WTC11 (cell line): ENCODE measurements at regions not wholly inside any gene's neighbourhood (a gene's known extent, or its start where the extent isn't known, plus 50 kb on each side); places are given as distances from the start of the nearest gene placed in this dataset.

Experiments used
- ATAC-seq: fragments of 200-7000 bp; cut with Tn5 transposase; 2 replicates; pipeline ENCODE4 v1.10.0; 2021; ENCODE audit warnings: mild to moderate bottlenecking, moderate library complexity
- CTCF ChIA-PET: fragments of 300-600 bp; sonication (Branson Sonifier 250); formaldehyde crosslinking; loops from one replicate; lab custom pipeline; 2021; ENCODE audit warnings: antibody characterized with exemption; lab: Charles Lee
- POLR2A ChIA-PET: fragments of 350-600 bp; sonication (Branson Sonifier 250); formaldehyde crosslinking; loops from one replicate; lab custom pipeline; 2021; ENCODE audit warnings: antibody characterized with exemption; lab: Charles Lee
- DNase-seq: peaks from one replicate; pipeline ENCODE4 v3.0.0; 2021; ENCODE audit warnings: low spot score
- H3K27ac Mint-ChIP-seq: 2 replicates; pipeline ENCODE4 v1.8.0; 2021; ENCODE audit warnings: mixed read lengths
- H3K27me3 Mint-ChIP-seq: 2 replicates; pipeline ENCODE4 v1.8.0; 2021; ENCODE audit warnings: low read depth, mild to moderate bottlenecking, moderate library complexity, mixed read lengths
- H3K36me3 Mint-ChIP-seq: 2 replicates; pipeline ENCODE4 v1.8.0; 2021; ENCODE audit warnings: mixed read lengths
- H3K4me1 Mint-ChIP-seq: 2 replicates; pipeline ENCODE4 v1.8.0; 2022; ENCODE audit warnings: mixed read lengths
- H3K4me3 Mint-ChIP-seq: 2 replicates; pipeline ENCODE4 v1.8.0; 2021; ENCODE audit warnings: mild to moderate bottlenecking, moderate library complexity, mixed read lengths
- H3K9me3 Mint-ChIP-seq: 2 replicates; pipeline ENCODE4 v1.8.0; 2021; ENCODE audit warnings: mixed read lengths
- AR ChIP-seq: fragments of 250-450 bp; sonication (Bioruptor Pico); IDR thresholded peaks from 2 replicates; pipeline ENCODE4 v1.9.0; 2021; ENCODE audit warnings: mild to moderate bottlenecking
- CBFB ChIP-seq: sonication (generic); formaldehyde crosslinking; IDR thresholded peaks from 2 replicates; pipeline ENCODE4 v1.8.1; 2022; ENCODE audit warnings: mild to moderate bottlenecking, low read depth, missing genetic modification reagents
- CDX4 ChIP-seq: fragments of 250-450 bp; sonication (Bioruptor Pico); IDR thresholded peaks from 2 replicates; pipeline ENCODE4 v1.9.0; 2021; ENCODE audit warnings: moderate library complexity, mild to moderate bottlenecking, inconsistent platforms, borderline replicate concordance
- E2F5 ChIP-seq: sonication (generic); formaldehyde crosslinking; IDR thresholded peaks from 2 replicates; pipeline ENCODE4 v1.8.1; 2022; ENCODE audit warnings: mild to moderate bottlenecking, moderate library complexity, missing genetic modification reagents
- GRHL2 ChIP-seq: fragments of 250-450 bp; sonication (Bioruptor Pico); IDR thresholded peaks from 2 replicates; pipeline ENCODE4 v1.8.0; 2022; ENCODE audit warnings: mild to moderate bottlenecking, moderate library complexity; ENCODE audit not compliant: insufficient replicate concordance, severe bottlenecking
- GTF2I ChIP-seq: fragments of 250-450 bp; sonication (Bioruptor Pico); conservative IDR thresholded peaks from 2 replicates; pipeline ENCODE4 v1.4.0; 2021; ENCODE audit warnings: mild to moderate bottlenecking
- IRF1 ChIP-seq: sonication (generic); formaldehyde crosslinking; IDR thresholded peaks from 2 replicates; pipeline ENCODE4 v1.8.0; 2023; ENCODE audit warnings: missing genetic modification reagents
- IRF2 ChIP-seq: sonication (generic); formaldehyde crosslinking; IDR thresholded peaks from 2 replicates; pipeline ENCODE4 v1.8.0; 2022; ENCODE audit warnings: low read depth, missing genetic modification reagents, borderline replicate concordance
- MLX ChIP-seq: sonication (generic); formaldehyde crosslinking; IDR thresholded peaks from 2 replicates; pipeline ENCODE4 v1.8.1; 2023; ENCODE audit warnings: mild to moderate bottlenecking, missing genetic modification reagents, moderate library complexity
- MXD4 ChIP-seq: fragments of 250-450 bp; sonication (Bioruptor Pico); IDR thresholded peaks from 2 replicates; pipeline ENCODE4 v1.8.0; 2021; ENCODE audit warnings: mild to moderate bottlenecking, moderate library complexity, borderline replicate concordance
- NFE2L1 ChIP-seq: sonication (generic); formaldehyde crosslinking; IDR thresholded peaks from 2 replicates; pipeline ENCODE4 v1.8.1; 2023; ENCODE audit warnings: missing genetic modification reagents
- NR1H2 ChIP-seq: sonication (generic); formaldehyde crosslinking; IDR thresholded peaks from 2 replicates; pipeline ENCODE4 v1.9.0; 2021; ENCODE audit warnings: mild to moderate bottlenecking, moderate library complexity, missing genetic modification reagents
- NR2C2 ChIP-seq: sonication (generic); formaldehyde crosslinking; IDR thresholded peaks from 2 replicates; pipeline ENCODE4 v1.8.0; 2022; ENCODE audit warnings: mild to moderate bottlenecking, missing genetic modification reagents
- PREB ChIP-seq: sonication (generic); formaldehyde crosslinking; IDR thresholded peaks from 2 replicates; pipeline ENCODE4 v1.8.1; 2022; ENCODE audit warnings: mild to moderate bottlenecking, missing genetic modification reagents, moderate library complexity, borderline replicate concordance
- PRRX2 ChIP-seq: fragments of 250-450 bp; sonication (Bioruptor Pico); IDR thresholded peaks from 2 replicates; pipeline ENCODE4 v1.8.0; 2021; ENCODE audit warnings: mild to moderate bottlenecking
- SMAD4 ChIP-seq: sonication (generic); formaldehyde crosslinking; IDR thresholded peaks from 2 replicates; pipeline ENCODE4 v1.8.0; 2022; ENCODE audit warnings: mild to moderate bottlenecking, missing genetic modification reagents
- SP1 ChIP-seq: sonication (generic); formaldehyde crosslinking; conservative IDR thresholded peaks from 2 replicates; pipeline ENCODE4 v1.8.1; 2022; ENCODE audit warnings: missing genetic modification reagents
- TEAD1 ChIP-seq: sonication (generic); formaldehyde crosslinking; IDR thresholded peaks from 2 replicates; pipeline ENCODE4 v1.8.0; 2022; ENCODE audit warnings: mild to moderate bottlenecking, missing genetic modification reagents
- ZBTB21 ChIP-seq: sonication (generic); formaldehyde crosslinking; IDR thresholded peaks from 2 replicates; pipeline ENCODE4 v1.8.1; 2023; ENCODE audit warnings: mild to moderate bottlenecking, missing genetic modification reagents, borderline replicate concordance
- ZNF138 ChIP-seq: sonication (generic); formaldehyde crosslinking; conservative IDR thresholded peaks from 2 replicates; pipeline ENCODE4 v1.8.1; 2022; ENCODE audit warnings: mild to moderate bottlenecking, moderate library complexity, missing genetic modification reagents
- ZNF219 ChIP-seq: sonication (generic); formaldehyde crosslinking; IDR thresholded peaks from 2 replicates; pipeline ENCODE4 v1.8.0; 2023; ENCODE audit warnings: missing genetic modification reagents, mild to moderate bottlenecking, borderline replicate concordance
- ZNF263 ChIP-seq: sonication (generic); formaldehyde crosslinking; IDR thresholded peaks from 2 replicates; pipeline ENCODE4 v1.8.1; 2022; ENCODE audit warnings: low read depth, mild to moderate bottlenecking, moderate library complexity, missing genetic modification reagents
- ZNF416 ChIP-seq: fragments of 250-450 bp; sonication (Bioruptor Pico); IDR thresholded peaks from 2 replicates; pipeline ENCODE4 v1.9.0; 2021; ENCODE audit warnings: mild to moderate bottlenecking, inconsistent platforms
- ZNF671 ChIP-seq: fragments of 250-450 bp; sonication (Bioruptor Pico); IDR thresholded peaks from 2 replicates; pipeline ENCODE4 v1.8.0; 2021; ENCODE audit warnings: mild to moderate bottlenecking

GRCh38 chr1:81558291-81559076 is 242.2 kb upstream of the ADGRL2 start (continued):
- no peak for TF ChIP-seq IRF1
- no peak for TF ChIP-seq TEAD1 (CRISPR knock-in tag)
- TF ChIP-seq ZNF263, result no peak
- TF ChIP-seq ZNF219 (CRISPR knock-in tag), result no peak
- no peak for TF ChIP-seq NR2C2
- TF ChIP-seq ZBTB21 (CRISPR knock-in tag), result no peak
- TF ChIP-seq NR1H2, result no peak
- no peak for TF ChIP-seq NFE2L1
- no peak for TF ChIP-seq PREB
- TF ChIP-seq, all 79 proteins: peak for 0

- no peak overlapping the region for H3K4me3 Mint-ChIP-seq
- no peaks in the 10 kb centered on the region for H3K9me3 Mint-ChIP-seq
- ATAC-seq (no peak), DNase-seq (no peak)
- CTCF ChIA-PET, result interaction anchor here (1.0 to 1.1 kb wide), 2 partner anchors 60 to 203 kb away, joined by 3 read pairs; no protein-coding TSS in a partner anchor
- H3K4me1 Mint-ChIP-seq, result peaks cover 39% of the 10 kb centered on the region
- POLR2A ChIA-PET, result no interaction called here
- 0 out of 2 replicates have a peak overlapping the region, but pooled peaks have one; percentile 44 for H3K27ac Mint-ChIP-seq
- peaks cover 2% of the 10 kb centered on the region; the same call in 1 of the 2 replicates for H3K27me3 Mint-ChIP-seq
- no peak for TF ChIP-seq IRF2 (CRISPR knock-in tag)
- TF ChIP-seq CDX4, result no peak
- TF ChIP-seq ZNF219 (CRISPR knock-in tag), result no peak
- no peak for TF ChIP-seq AR (CRISPR knock-in tag)
- TF ChIP-seq IRF1, result no peak
- TF ChIP-seq MXD4, result no peak
- H3K36me3 Mint-ChIP-seq, result no peaks in the 10 kb centered on the region
Observed at GRCh38 chr1:81556968-81557367, 243.8 kb upstream of the ADGRL2 start.

- DNase-seq (no peak), ATAC-seq (no peak)
- peaks cover 61% of the 10 kb centered on the region for H3K4me1 Mint-ChIP-seq
- CTCF ChIA-PET, result no interaction called here
- H3K9me3 Mint-ChIP-seq, result no peaks in the 10 kb centered on the region
- H3K4me3 Mint-ChIP-seq, result no peak overlapping the region
- POLR2A ChIA-PET, result interaction anchor here (0.7 kb wide), 1 partner anchor 1053 kb away, joined by 3 read pairs; no protein-coding TSS in a partner anchor
- peaks cover 2% of the 10 kb centered on the region; the same call in 1 of the 2 replicates for H3K27me3 Mint-ChIP-seq
- no peak overlapping the region for H3K27ac Mint-ChIP-seq
- no peaks in the 10 kb centered on the region for H3K36me3 Mint-ChIP-seq
- TF ChIP-seq ZNF138 (CRISPR knock-in tag) (no peak), SMAD4 (CRISPR knock-in tag) (no peak), GTF2I (CRISPR knock-in tag) (no peak), E2F5 (CRISPR knock-in tag) (no peak), MLX (no peak), CBFB (no peak), GRHL2 (CRISPR knock-in tag) (no peak), PRRX2 (CRISPR knock-in tag) (no peak), SP1 (CRISPR knock-in tag) (no peak), ZNF416 (no peak), ZNF671 (CRISPR knock-in tag) (no peak), NR2C2 (no peak)
Observed at GRCh38 chr1:81554534-81554933, 246.2 kb upstream of the ADGRL2 start.
